ENCODE measurements at regions not wholly inside any gene's neighbourhood (a gene's known extent, or its start where the extent isn't known, plus 50 kb on each side); places are given as distances from the start of the nearest gene placed in this dataset.

GRCh38 chr5:90169078-90169477, 240.5 kb downstream of the CETN3 start:
- Histone ChIP-seq H3K4me1 (peaks cover 15% of the 10 kb centered on the region), H3K9me3 (no peaks in the 10 kb centered on the region), H3K27ac (no peak overlapping the region), H3K4me3 (no peak overlapping the region), H3K27me3 (no peaks in the 10 kb centered on the region), H3K36me3 (replicated peaks in 1 of 2; ENCODE audit: insufficient read depth in 1 of 2, low read depth in 2 of 2) (no peaks in the 10 kb centered on the region)
- 42 to 46% methylated on average over 2 of the region's 2 CpGs for WGBS, 2 donors
- DNase-seq, result peak in 1 of 4 donors; percentile 32
- intact Hi-C loops (cut with DNase I), result no loop called here
- TF ChIP-seq POLR2A (IDR thresholded peaks at IDR 0.05) (no peak), CTCF (IDR thresholded peaks at IDR 0.05) (no peak)
- ATAC-seq, result no peak

DNA sequence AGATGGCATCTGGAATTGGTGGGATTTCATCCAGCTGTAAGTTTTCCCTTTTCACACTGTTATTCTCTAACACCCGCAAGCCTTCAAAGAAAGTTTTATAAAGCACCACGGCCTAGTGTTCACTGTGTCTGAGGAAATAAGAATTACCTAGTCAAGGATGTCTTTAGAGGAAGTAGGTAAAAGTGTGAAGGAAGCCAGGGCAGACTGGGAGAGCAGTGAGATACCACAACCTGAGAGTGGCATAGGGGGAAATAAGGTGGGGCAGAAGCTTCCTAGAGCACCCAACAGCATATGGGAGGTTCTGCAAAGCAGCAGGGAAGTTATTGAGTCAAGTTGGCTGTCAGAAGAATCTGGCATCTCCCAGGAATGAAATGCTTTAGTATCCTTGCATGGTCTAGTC, 241.2 kb downstream of the CETN3 start:
- WGBS, 2 donors, result 87 to 89% methylated on average over 2 of the region's 2 CpGs
- H3K36me3 ChIP-seq (replicated peaks in 1 of 2; ENCODE audit: insufficient read depth in 1 of 2, low read depth in 2 of 2), result no peaks in the 10 kb centered on the region
- H3K4me1 ChIP-seq, result peaks cover 15% of the 10 kb centered on the region
- TF ChIP-seq POLR2A (IDR thresholded peaks at IDR 0.05), result no peak
- no peak for TF ChIP-seq CTCF (IDR thresholded peaks at IDR 0.05)
- intact Hi-C loops (cut with DNase I), result no loop called here
- H3K4me3 ChIP-seq, result no peak overlapping the region
- no peak overlapping the region for H3K27ac ChIP-seq
- no peaks in the 10 kb centered on the region for H3K9me3 ChIP-seq
- no peak for DNase-seq
- no peaks in the 10 kb centered on the region for H3K27me3 ChIP-seq
- ATAC-seq, result no peak

- ATAC-seq (no peak), DNase-seq (no peak)
- Histone ChIP-seq H3K9me3 (no peaks in the 10 kb centered on the region), H3K4me3 (no peak overlapping the region), H3K27me3 (no peaks in the 10 kb centered on the region), H3K4me1 (peaks cover 15% of the 10 kb centered on the region), H3K27ac (no peak overlapping the region), H3K36me3 (replicated peaks in 1 of 2; ENCODE audit: insufficient read depth in 1 of 2, low read depth in 2 of 2) (no peaks in the 10 kb centered on the region)
- no peak for TF ChIP-seq POLR2A (IDR thresholded peaks at IDR 0.05)
- intact Hi-C loops (cut with DNase I), result no loop called here
Observed at GRCh38 chr5:90166816-90167215, 242.7 kb downstream of the CETN3 start.

DNA sequence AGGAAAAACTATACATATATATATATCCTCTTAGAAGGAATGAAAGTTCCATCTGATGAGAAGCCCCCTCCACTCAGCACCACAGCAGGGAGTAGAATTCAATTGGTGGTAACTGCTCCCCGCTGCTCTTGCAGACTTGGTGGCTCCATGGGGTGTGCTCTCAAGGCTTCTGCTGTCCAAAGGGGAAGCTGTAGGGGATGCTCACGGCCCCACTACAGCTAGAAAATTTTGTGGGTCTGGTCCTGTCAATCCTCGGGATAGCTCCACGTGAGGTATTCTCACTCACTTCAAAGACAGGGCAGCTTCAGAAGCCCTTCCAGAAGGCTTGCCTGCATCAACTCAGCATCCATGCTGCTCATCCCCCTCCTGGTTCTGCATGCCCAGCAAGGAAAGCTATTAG, 247.2 kb downstream of the CETN3 start:
- no peak for TF ChIP-seq POLR2A (IDR thresholded peaks at IDR 0.05)
- no peak for TF ChIP-seq CTCF (IDR thresholded peaks at IDR 0.05)
- ATAC-seq (no peak), DNase-seq (no peak)
- intact Hi-C loops (cut with DNase I), result no loop called here
- 60 to 100% methylated on average over 1 to 4 of the region's 4 CpGs for WGBS, 2 donors
- no peak overlapping the region for H3K4me3 ChIP-seq
- no peaks in the 10 kb centered on the region for H3K9me3 ChIP-seq
- H3K27me3 ChIP-seq, result no peaks in the 10 kb centered on the region
- H3K36me3 ChIP-seq (replicated peaks in 1 of 2; ENCODE audit: insufficient read depth in 1 of 2, low read depth in 2 of 2), result no peaks in the 10 kb centered on the region
- H3K4me1 ChIP-seq, result no peaks in the 10 kb centered on the region
- no peak overlapping the region for H3K27ac ChIP-seq

- no peak overlapping the region for H3K4me3 ChIP-seq
- TF ChIP-seq CTCF (IDR thresholded peaks at IDR 0.05) (peak in 4 of 7 experiments; percentile 10 to 46 (median 38)), POLR2A (IDR thresholded peaks at IDR 0.05) (no peak)
- no peaks in the 10 kb centered on the region for H3K36me3 ChIP-seq (replicated peaks in 1 of 2; ENCODE audit: insufficient read depth in 1 of 2, low read depth in 2 of 2)
- ATAC-seq (peak; percentile 55), DNase-seq (peak; percentile 31 to 71 (median 58))
- H3K9me3 ChIP-seq, result no peaks in the 10 kb centered on the region
- intact Hi-C loops (cut with DNase I), result no loop called here
- H3K4me1 ChIP-seq, result no peaks in the 10 kb centered on the region
- 28 to 39% methylated on average over 4 of the region's 4 CpGs for whole genome bisulfite sequencing, 2 donors
- H3K27ac ChIP-seq, result no peak overlapping the region
- H3K27me3 ChIP-seq, result no peaks in the 10 kb centered on the region
Observed at GRCh38 chr5:90161414-90161813, 248.1 kb downstream of the CETN3 start.
